ENCODE measurements at regions not wholly inside any gene's neighbourhood (a gene's known extent, or its start where the extent isn't known, plus 50 kb on each side); places are given as distances from the start of the nearest gene placed in this dataset.

DNA sequence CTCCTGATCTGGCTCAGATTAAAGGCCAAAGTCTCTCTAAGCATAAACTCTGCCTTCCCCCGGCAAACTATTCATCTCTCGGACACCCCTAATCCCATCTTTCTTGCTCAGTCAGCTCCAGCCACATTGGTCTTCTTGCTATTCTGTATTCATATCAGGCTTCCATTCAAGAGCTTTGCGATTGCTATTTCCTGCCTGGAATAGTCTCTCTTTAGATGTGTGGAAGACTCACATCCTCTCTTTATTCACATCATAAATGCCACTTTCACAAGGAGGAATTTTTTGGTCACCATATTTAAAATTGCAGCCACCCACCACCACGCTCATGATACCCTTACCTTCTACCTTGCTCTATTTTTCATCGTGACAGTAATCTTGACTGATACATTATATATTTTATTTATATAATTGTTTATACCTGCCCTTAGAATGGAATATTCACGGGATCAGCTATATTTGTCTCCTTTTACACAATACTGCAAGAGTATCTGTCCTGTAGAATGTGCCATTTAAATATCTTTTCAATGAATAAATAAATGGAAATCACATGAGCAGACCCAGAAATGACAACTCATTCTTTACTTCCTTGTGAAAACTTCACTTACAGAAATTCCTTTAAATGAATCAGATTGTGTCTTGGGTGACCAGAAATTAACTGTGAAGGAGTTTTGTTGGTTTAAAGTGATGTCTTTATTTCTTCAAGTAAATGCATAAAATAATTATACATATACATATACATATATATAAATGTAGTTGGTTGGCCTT is 780.6 kb upstream of the FLRT2 start (continued):
- TF ChIP-seq, protein P1, sequence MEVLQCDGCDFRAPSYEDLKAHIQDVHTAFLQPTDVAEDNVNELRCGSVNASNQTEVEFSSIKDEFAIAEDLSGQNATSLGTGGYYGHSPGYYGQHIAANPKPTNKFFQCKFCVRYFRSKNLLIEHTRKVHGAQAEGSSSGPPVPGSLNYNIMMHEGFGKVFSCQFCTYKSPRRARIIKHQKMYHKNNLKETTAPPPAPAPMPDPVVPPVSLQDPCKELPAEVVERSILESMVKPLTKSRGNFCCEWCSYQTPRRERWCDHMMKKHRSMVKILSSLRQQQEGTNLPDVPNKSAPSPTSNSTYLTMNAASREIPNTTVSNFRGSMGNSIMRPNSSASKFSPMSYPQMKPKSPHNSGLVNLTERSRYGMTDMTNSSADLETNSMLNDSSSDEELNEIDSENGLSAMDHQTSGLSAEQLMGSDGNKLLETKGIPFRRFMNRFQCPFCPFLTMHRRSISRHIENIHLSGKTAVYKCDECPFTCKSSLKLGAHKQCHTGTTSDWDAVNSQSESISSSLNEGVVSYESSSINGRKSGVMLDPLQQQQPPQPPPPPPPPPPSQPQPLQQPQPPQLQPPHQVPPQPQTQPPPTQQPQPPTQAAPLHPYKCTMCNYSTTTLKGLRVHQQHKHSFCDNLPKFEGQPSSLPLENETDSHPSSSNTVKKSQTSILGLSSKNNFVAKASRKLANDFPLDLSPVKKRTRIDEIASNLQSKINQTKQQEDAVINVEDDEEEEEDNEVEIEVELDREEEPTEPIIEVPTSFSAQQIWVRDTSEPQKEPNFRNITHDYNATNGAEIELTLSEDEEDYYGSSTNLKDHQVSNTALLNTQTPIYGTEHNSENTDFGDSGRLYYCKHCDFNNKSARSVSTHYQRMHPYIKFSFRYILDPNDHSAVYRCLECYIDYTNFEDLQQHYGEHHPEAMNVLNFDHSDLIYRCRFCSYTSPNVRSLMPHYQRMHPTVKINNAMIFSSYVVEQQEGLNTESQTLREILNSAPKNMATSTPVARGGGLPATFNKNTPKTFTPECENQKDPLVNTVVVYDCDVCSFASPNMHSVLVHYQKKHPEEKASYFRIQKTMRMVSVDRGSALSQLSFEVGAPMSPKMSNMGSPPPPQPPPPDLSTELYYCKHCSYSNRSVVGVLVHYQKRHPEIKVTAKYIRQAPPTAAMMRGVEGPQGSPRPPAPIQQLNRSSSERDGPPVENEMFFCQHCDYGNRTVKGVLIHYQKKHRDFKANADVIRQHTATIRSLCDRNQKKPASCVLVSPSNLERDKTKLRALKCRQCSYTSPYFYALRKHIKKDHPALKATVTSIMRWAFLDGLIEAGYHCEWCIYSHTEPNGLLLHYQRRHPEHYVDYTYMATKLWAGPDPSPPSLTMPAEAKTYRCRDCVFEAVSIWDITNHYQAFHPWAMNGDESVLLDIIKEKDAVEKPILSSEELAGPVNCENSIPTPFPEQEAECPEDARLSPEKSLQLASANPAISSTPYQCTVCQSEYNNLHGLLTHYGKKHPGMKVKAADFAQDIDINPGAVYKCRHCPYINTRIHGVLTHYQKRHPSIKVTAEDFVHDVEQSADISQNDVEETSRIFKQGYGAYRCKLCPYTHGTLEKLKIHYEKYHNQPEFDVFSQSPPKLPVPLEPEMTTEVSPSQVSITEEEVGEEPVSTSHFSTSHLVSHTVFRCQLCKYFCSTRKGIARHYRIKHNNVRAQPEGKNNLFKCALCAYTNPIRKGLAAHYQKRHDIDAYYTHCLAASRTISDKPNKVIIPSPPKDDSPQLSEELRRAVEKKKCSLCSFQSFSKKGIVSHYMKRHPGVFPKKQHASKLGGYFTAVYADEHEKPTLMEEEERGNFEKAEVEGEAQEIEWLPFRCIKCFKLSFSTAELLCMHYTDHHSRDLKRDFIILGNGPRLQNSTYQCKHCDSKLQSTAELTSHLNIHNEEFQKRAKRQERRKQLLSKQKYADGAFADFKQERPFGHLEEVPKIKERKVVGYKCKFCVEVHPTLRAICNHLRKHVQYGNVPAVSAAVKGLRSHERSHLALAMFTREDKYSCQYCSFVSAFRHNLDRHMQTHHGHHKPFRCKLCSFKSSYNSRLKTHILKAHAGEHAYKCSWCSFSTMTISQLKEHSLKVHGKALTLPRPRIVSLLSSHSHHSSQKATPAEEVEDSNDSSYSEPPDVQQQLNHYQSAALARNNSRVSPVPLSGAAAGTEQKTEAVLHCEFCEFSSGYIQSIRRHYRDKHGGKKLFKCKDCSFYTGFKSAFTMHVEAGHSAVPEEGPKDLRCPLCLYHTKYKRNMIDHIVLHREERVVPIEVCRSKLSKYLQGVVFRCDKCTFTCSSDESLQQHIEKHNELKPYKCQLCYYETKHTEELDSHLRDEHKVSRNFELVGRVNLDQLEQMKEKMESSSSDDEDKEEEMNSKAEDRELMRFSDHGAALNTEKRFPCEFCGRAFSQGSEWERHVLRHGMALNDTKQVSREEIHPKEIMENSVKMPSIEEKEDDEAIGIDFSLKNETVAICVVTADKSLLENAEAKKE (CRISPR knock-in tag; IDR thresholded peaks at IDR 0.05), result no peak
- TF ChIP-seq ZNF114 (CRISPR knock-in tag; IDR thresholded peaks at IDR 0.05), result no peak
- no peak for TF ChIP-seq STAT1 (IDR thresholded peaks at IDR 0.05; ENCODE audit: unreplicated experiment)
- no peak for TF ChIP-seq CREB1 (CRISPR knock-in tag; IDR thresholded peaks at IDR 0.05; ENCODE audit: low read depth)
- TF ChIP-seq ZNF331 (CRISPR knock-in tag; IDR thresholded peaks at IDR 0.05; ENCODE audit: low read depth), result no peak
- no peak for TF ChIP-seq EZH2phosphoT487 (IDR thresholded peaks at IDR 0.05; ENCODE audit: unreplicated experiment)
- no peak for TF ChIP-seq CTCF (conservative IDR thresholded peaks at IDR 0.05; ENCODE audit: low read depth in 2 of 2)

Measured in GM23338 (cell line).